ENCODE measurements at regions not wholly inside any gene's neighbourhood (a gene's known extent, or its start where the extent isn't known, plus 50 kb on each side); places are given as distances from the start of the nearest gene placed in this dataset.

DNA sequence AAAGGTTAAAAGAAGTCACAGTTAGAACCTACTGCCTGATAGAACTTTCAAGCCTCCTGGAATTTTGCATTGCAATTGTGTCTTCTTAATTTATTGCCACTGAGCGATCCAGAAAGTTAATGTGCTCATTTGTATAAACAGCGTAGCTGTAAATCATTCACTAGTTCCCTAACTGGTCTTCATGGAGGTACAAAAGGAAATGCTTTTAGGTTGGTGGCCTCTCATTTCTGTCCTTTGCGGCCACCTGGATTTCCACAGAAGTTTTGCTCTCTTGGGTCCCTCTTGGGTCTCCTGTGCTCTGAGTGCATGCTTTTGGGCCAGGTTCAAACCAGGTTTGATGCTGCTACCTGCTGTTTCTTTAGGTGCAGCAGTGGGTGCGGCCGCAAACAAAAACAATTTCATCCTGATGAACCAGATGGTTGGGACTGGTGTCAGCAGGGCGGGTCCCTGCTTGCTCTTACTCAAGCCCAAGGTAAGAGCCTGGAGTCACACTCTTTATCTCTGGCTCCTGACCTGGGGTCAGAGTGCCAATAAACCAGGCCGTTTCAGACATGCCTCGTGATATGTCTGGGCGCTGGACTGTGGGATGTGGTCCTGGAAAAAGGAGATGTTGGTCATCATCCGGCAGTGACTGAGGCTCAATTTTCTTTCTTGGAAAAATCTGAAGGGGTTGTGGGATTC, 270.1 kb downstream of the PTTG2 start:
- DNase-seq (ENCODE audit: low read depth) = no peak

DNA sequence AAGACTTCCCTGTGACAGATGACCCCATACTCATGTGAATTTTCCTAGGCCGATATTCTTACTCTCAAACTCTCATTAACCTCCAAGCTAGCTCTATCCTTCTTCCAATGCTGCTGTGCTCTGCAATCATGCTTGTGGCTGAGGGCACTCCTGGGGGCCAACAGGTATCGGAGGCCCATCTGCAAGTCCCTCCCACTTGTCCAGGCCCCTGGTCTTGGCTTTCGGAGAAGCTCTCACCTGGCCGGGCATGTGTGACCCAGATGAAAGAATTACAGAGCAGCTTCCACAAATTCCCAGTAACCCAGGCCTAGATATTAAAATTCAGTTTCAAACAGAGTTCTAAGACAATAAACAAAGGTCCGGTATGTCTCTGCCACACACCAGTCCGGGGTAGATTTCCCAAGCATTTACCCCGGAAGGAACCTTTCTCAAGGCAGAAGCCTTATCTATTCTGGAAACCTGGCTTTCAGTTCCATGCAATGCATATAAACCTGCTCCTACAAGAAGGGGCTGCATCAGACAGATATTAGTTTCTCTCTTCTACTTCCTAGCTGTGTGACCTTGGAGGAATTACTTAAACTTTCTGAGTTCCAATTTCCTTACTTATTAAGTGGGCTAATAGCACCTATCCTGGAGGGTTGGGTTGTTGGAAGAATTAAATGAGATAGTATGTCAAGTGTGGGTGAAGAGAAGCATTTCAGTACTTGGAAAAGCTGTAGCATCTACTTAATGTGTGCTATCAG, 270.8 kb downstream of the PTTG2 start:
- no peak for DNase-seq (ENCODE audit: low read depth)

DNA sequence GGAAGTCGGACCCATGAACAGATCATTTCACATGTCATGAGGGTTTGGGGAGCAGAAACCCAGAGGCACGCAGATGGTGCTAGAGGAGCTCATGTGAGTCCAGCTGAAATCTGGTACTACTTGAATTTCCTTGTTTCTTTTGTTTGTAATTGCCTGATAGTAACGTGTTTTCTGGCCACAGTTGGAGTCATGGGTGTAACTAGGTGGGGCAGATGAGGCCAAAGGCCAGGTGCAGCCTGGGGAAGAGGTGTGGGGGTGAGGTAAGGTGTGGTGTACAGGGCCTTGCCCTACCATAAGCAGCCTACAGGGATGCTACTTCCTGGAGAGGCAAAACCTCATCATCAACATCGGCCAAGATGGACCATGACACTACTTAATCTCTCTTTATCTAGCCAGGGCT, 271.4 kb downstream of the PTTG2 start:
- DNase-seq (ENCODE audit: low read depth) = no peak

DNA sequence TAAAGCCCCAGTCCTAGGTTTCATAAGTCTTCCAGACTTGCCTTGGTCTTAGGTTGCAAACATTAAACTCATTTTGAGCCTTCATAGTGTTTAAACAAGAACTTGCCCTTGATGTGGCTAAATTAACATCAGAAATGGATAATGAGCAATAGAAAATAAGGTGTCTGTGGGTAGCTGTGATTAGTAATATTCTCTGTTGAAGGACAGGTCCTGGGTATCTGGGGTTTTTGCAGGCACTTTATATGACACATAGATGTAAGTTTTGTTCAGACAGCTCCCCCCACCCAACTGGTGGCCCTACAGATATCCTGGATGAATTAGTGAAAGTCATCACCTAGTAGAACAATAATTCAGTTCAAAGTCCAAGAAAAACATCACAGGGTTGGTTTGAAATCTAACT, 272.5 kb downstream of the PTTG2 start:
- no peak for DNase-seq (ENCODE audit: low read depth)

DNA sequence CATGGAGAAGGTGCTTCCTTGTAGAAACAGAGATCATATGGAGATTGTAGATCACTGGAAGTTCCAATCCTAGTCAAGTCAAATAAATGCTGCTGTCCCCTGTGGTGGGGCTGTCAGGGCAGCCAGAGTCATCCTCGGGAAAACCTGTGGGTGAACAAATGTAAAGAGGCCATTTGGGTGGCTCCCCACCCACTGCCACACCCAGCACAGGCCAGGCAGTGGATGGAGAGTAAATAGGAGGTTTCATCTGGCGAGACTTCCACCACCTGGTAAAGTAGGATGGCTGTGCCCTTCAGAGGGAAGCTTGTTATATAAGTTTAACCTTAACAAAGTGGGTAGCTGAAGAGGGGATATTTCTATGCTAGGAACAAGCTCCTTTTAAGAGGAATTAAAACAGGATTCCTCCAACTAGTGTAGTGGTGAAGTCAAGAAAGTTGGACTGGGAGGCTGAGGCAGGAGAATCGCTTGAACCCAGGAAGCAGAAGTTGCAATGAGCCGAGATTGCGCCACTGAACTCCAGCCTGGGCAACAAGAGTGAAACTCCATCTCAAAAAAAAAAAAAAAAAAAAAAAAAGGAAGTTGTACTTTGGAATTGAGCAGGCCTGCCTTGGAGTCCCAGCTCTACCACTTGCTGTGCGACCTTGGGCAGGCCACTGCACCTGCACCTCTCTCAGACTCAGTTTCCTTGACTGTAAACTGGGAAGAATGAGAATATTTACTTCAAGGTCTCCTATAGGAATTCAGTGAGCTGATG, 273.7 kb downstream of the PTTG2 start:
- DNase-seq (ENCODE audit: low read depth) = no peak

DNA sequence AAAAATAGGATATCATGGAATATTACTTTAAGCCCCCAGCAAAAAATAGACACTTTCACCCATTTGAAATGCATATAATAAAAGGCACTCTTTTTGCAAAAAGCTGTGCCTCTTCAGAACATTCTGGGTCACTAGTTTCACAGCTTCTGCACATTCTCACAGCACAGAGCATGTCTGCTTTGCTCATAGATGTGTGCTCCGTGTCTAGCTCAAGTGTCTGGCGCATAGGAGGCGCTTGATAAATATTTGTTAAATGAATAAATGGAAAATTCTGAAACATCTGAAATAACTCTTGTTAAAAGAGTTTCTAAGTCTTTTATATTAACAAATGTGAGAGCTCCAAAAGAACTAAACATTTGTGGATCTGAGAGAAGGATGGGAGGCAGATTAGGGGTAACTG, 275.2 kb downstream of the PTTG2 start:
- DNase-seq (ENCODE audit: low read depth) = no peak

GRCh38 chr4:38236003-38236402, 275.8 kb downstream of the PTTG2 start:
- DNase-seq (ENCODE audit: low read depth) = no peak

DNA sequence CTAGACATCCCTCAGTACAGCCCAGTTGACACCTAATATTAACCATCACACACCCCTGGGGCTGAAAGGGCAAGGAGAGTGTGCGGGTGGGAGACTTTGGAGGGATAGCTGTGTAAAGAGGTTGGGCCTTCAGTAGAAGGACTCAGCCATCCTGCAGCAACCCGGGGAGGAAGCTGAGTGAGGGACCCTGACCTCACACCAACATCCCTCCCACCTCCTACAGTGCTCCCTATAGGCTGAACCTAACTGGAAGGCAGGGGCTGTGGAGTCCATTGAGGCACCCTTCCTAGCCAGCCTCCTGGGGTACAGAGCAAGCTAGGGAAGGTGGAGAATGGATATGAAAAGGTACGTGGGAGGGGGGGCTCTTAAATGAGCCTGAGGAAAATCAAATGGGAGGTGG, 276.3 kb downstream of the PTTG2 start:
- no peak for DNase-seq (ENCODE audit: low read depth)

- peak; percentile 68 for DNase-seq (ENCODE audit: low read depth)
These were observed 276.9 kb downstream of the PTTG2 start for GRCh38 chr4:38237139-38237538.

- DNase-seq (ENCODE audit: low read depth) = peak; percentile 13
These were observed 281.3 kb downstream of the PTTG2 start for GRCh38 chr4:38241541-38241940.

DNA sequence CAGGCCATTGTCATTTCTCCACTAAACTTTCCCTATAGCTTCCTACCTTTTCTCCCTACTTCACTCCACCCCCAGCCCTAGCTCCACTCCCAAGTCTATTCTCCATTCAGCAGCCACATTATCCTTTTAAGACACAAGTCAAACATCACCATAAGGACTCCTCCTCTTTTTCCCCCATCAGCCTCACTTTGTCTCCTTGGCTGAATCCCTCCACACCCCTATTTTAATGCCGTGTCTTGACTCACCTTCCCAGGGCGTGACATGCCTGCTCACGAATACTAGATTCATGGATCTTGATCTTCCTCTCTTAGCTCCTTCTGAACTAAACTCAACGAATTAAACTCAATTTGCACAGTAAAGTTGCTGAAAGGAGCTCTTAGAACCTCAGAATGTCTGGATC, 281.9 kb downstream of the PTTG2 start:
- DNase-seq (ENCODE audit: low read depth) = no peak

- DNase-seq (ENCODE audit: low read depth) = no peak
These were observed 282.7 kb downstream of the PTTG2 start for GRCh38 chr4:38242822-38243387.

DNA sequence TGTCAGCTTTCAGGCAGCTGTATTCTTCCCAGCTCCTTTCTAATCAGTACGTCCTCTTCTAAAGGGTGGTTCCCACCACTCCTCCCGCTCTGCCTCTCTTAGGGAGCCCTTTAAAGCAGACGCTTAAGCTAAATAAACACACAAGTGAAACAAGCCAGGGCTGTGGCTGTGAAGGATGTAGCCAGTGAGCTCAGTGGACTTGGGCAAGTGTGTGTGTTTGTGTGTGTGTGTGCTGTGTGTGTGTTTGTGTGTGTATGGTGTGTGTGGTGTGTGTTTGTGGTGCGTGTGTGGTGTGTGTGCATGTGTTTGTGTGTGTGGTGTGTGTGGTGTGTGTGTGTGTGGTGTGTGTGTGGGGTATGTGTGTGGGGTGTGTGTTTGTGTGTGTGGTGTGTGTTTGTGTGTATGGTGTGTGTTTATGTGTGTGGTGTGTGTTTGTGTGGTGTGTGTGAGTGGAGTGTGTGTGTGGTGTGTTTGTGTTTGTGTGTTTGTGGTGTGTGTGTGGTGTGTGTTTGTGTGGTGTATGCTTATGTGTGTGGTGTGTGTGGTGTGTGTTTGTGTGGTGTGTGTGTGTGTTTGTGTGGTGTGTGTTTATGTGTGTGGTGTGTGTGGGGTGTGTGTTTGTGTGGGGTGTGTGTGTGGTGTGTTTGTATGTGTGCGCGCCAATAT, 283.3 kb downstream of the PTTG2 start:
- peak; percentile 46 for DNase-seq (ENCODE audit: low read depth)

DNA sequence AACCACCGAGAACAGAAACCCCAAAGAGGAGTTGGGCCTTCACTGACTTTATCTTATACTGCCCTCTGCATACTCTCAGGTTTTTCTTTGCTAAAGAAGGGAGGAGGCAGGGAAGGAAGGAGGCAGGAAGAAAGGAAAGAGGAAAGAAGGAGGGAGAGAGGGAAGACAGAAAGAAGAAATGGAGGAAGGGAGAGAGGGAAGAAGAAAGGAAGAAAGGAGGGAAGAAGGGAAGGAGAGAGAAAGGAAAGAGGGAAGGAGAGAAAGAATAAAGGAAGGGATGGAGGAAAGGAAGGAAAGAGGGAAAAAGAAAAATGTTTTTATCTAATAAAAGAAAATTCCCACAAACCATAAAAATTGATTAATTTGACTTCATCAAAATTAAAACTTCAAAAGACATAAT, 294.6 kb downstream of the PTTG2 start:
- no peak for DNase-seq (ENCODE audit: low read depth)

DNA sequence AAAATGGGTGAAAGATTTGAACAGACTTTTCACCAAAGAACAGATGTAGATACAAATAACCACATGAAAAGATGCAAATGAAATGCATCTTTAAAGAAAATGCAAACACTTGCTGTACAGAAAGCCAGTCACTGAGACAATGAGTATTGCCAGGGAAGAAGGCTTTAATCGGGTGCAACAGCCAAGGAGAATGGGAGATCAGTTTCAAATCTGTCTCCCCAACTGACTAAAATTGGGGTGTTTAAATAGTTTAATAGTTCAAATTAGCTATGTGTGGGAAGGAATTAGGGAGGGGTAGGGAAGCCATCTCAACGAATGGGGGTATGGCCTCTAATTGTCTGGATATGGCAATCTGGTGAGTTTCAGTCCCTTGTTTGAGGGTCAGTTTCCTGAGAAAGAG, 295.4 kb downstream of the PTTG2 start:
- DNase-seq (ENCODE audit: low read depth) = no peak

DNA sequence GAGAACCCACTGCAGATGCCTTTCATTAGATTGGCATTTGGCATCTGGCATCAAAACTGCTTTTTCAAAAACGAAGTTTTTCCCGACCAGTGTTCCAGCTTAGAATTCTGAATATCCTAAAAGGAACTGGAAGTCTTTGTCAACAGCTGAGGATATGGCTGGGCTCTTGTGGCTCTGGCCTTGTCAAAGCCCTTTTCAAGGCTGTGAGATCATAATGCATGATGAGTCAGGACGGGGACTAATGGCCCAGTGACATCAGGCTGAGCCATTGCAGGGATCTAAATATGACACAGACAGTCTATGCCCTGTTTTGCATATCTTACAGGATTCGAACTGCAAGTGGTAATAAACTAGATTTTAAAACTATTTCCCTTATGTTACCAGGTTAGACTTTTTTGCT, 306.4 kb downstream of the PTTG2 start:
- DNase-seq (ENCODE audit: low read depth) = no peak

DNA sequence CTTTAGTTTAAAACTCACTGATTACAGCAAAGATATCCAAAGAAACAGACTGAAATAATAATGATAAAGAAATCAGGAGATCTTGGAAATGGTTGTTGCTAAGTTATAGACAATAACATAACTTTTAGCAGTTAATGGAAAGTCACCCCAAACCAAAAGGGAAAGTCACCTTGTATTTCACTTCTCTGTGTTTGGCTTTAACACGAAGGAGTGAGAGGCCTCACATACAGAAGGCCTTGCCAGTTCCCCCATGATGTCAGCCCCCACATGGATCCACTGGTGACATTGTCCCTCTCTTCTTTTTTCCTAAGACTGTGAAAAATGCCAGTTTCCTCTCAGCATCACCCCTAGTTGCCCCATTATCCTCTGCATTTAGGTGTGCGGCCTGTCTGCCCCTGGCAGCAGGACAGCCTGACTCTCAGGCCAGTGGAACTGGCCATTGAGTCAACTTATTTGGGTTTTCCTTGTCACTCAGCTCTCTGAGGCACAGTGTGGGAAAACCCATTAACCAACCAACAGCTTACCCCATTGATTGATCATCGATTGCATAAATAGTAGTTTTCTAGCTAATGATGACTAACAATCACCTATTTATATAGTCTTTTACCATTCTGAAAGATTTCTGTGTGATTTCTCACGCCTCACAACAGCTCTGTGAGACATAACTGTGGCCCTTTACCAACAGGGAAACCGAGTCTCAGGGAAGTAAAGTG, 308.1 kb downstream of the PTTG2 start:
- no peak for DNase-seq (ENCODE audit: low read depth)

- DNase-seq (ENCODE audit: low read depth) = no peak
These were observed 308.6 kb downstream of the PTTG2 start for GRCh38 chr4:38268837-38269236.

- DNase-seq (ENCODE audit: low read depth) = no peak
These were observed 313.2 kb downstream of the PTTG2 start for GRCh38 chr4:38273407-38273806.

- DNase-seq (ENCODE audit: low read depth) = no peak
These were observed 315.3 kb downstream of the PTTG2 start for GRCh38 chr4:38275331-38276100.

- no peak for DNase-seq (ENCODE audit: low read depth)
These were observed 318.1 kb downstream of the PTTG2 start for GRCh38 chr4:38278255-38278654.

Measured in iris pigment epithelial cell (primary cell).